ENCODE measurements at regions not wholly inside any gene's neighbourhood (a gene's known extent, or its start where the extent isn't known, plus 50 kb on each side); places are given as distances from the start of the nearest gene placed in this dataset.
A peak's percentile ranks its signal among the peaks of the same experiment; 100 is the strongest.

DNA sequence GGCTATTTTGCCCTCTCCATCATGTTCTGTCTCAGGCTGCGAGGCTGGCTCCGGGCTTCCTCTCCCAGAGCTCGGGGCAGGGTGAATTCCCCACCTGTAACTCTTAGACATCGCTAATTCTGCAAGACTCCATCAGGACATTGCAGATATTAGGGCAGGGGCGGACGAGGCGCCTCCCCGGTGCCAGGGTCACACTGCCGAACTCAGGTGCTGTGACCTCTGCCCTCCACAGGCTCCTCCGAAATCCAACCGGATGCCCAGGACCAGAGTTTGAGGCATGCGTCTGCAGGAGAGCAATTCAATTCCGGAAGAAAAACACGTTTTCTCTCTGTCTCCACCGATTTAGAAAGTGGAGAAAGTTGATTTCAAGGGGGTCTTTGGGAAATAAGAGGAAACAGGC, 542.7 kb downstream of the BRD1 start:
- intact Hi-C loops (cut with DNase I), result no loop called here
- peak in 3 of 10 donors; percentile 3 to 59 (median 48) for DNase-seq

DNA sequence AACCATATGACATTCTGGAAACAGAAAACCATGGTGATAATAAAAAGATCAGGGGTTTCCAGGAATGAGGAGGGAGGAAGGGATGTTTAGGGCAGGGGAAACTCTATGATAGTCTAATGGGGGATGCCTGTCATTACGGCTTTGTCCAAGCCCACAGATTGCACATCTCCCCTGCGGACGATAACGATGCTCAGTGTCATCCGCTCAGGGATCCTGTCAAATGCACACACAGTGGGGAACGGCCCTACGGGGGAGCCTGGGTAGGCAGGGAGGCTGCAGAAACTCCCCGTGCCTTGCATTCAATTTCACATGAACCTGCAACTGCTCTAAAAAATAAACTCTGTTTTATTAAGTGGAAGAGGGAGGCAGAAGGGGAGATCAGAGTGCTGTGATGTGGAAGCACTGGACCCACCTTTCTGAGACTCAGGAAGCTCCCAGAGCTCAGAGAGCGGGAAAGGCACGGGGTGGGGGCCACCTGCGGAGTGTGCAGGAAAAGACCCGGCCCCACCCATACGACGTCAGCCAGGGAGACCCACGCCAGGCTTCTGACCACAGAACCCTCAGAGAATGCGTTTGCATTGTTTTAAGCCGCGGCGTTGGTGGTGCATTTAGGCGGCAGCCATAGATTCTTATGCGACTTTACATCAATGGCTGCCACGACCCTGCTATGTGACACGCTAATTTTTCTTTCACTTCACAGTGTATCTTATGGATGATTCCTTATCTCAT, 543.5 kb downstream of the BRD1 start:
- peak in 3 of 10 donors; percentile 16 to 59 (median 24) for DNase-seq
- intact Hi-C loops (cut with DNase I), result no loop called here

GRCh38 chr22:49282596-49282995, 545.1 kb downstream of the BRD1 start:
- peak in 3 of 10 donors; percentile 39 to 62 (median 39) for DNase-seq
- intact Hi-C loops (cut with DNase I), result no loop called here

DNA sequence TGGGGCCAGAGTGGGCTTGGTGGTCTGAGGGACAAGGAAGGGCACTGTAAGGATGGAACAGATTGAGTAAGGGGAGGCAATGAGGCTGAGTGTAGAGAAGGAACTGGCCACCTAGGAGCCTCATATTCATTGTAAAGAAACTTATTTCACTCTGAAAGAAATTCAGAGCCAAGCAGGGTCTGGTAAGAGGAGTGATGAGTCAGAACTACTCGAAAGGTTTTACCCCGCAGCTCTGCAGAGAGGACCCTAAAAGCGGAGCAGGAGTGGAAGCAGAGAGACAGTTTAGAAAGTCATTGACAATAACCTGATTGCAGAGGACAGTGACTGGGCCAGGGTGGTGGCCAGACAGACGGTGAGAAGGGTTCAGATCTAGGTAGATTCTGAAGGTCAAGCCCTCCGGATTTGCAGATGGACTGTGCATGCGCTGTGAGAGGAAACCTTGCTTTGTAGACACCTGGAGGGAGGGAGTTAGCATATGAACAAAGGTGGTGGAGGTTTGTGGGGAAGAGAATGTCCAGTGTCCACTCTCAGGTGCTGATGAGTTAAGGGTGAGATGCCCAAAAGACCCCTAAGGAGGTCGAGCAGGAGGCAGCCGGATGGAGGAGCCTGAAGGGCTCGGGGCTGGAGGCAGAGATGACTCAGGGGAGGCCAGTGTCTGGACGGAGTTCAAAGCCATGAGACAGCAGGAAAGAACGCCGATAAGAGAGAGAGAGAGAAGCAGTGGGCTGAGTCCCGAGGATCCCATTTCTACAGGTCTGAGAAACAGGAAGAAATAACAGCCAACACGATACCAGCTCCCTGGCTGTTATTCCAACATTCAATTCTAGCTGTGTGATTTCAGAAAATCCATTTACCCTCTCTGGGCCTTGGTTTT, 546.0 kb downstream of the BRD1 start:
- intact Hi-C loops (cut with DNase I), result no loop called here
- DNase-seq, result peak in 2 of 10 donors; percentile 12 to 25

- intact Hi-C loops (cut with DNase I), result no loop called here
- DNase-seq, result peak in 3 of 10 donors; percentile 27 to 35 (median 35)
These were observed 549.3 kb downstream of the BRD1 start for GRCh38 chr22:49278340-49278739.

- intact Hi-C loops (cut with DNase I), result no loop called here
- DNase-seq, result peak in 2 of 10 donors; percentile 28 to 72
These were observed 551.1 kb downstream of the BRD1 start for GRCh38 chr22:49276567-49276966.

- intact Hi-C loops (cut with DNase I), result no loop called here
- DNase-seq, result peak in 3 of 10 donors; percentile 9 to 73 (median 23)
These were observed 552.8 kb downstream of the BRD1 start for GRCh38 chr22:49274754-49275380.

DNA sequence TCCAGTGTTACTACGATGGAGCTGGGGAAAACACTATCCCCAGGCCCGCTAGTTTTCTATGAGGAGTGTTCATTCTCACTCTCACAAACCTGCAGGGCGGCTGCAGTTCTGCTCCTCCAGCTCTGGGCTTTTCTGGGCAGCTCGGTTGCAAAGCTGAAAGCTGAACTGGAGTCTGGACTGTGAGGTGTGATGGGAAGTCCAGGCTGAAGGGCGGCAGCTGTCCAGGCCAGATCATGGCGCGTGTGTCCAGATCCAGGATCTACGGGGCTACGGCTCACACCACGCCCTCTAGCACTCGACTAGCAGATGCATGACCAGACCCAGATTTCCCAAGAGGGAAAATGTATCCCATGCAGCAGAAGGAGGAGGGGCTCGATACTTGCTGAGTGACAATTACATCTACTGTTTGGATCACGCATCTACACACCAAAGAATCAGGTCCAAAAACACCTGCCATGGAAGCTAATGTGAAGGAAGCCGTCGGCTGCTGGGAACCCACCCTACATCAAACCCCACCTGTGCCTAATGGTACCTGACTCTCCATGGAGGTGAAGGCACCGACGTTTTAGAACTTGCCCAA, 555.0 kb downstream of the BRD1 start:
- intact Hi-C loops (cut with DNase I), result no loop called here
- DNase-seq, result peak in 1 of 10 donors; percentile 16

- DNase-seq, result peak in 1 of 10 donors; percentile 16
- intact Hi-C loops (cut with DNase I), result no loop called here
These were observed 555.8 kb downstream of the BRD1 start for GRCh38 chr22:49271831-49272230.

- intact Hi-C loops (cut with DNase I), result no loop called here
- no peak for DNase-seq
These were observed 556.3 kb downstream of the BRD1 start for GRCh38 chr22:49271369-49271727.

DNA sequence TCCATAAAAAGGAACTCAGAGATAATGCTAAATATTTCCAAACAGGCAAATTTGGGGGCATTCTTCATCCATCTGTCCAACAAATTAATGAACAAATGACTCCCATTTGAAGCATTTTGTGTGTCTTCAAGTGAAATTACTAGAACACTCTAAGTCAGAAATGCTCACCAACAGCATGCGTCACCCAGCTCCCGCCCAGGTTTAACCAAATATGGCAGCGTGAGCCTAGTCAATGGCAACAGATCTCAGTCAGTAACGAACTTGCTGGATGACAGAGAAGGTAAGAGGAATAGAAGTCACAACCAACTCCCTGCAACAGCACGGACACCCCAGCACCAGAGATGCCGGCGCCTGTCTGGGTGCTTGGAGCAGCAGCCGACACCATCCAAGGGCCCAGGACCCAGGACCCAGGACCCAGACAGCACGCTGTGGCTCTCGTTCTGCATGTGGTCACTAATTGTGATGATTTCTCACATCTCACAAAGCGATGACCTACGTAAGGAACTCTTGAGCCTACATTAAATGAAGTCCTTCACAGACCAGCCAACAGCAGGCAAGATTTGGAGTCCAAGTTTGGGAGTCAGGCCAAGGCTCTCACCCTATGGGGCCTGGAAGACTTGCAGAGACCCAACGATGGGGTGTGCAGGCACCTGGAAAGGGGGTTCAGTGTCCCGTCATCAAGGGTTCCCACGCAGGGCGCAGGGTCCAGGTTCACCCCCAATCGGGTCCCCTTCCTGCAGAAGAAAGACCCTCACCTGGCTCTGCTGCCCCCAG, 556.9 kb downstream of the BRD1 start:
- peak in 2 of 10 donors; percentile 41 to 79 for DNase-seq
- intact Hi-C loops (cut with DNase I), result no loop called here

- peak in 2 of 10 donors; percentile 50 to 59 for DNase-seq
- intact Hi-C loops (cut with DNase I), result no loop called here
These were observed 557.7 kb downstream of the BRD1 start for GRCh38 chr22:49269928-49270327.

- peak in 1 of 10 donors; percentile 39 for DNase-seq
- intact Hi-C loops (cut with DNase I), result no loop called here
These were observed 558.3 kb downstream of the BRD1 start for GRCh38 chr22:49269371-49269770.

GRCh38 chr22:49268924-49269323, 558.7 kb downstream of the BRD1 start:
- intact Hi-C loops (cut with DNase I), result no loop called here

DNA sequence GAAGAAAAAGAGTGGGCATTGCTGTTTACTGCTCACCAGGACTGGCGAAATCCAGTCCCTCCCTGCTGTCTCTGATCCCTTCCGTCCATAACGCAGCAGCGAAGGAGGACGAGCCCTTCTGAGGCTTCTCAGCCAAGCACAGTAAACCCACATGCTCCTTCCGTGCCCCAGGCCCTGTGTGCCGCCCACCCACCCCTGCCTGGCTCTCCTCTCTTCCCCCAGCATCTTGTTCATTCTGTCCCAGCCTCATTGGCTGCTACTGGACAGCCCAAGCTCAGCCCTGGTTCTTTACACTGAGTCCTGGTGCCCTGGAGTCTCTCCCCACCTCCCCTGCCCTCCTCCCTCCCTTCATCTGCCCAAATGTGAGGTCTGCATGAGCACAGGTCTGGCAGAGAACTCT, 559.7 kb downstream of the BRD1 start:
- peak in 1 of 10 donors; percentile 23 for DNase-seq
- intact Hi-C loops (cut with DNase I), result no loop called here

More at GRCh38 chr22:49268924-49269323, 558.7 kb downstream of the BRD1 start:
- peak in 1 of 10 donors; percentile 39 for DNase-seq

- peak in 2 of 10 donors; percentile 65 to 70 for DNase-seq
- intact Hi-C loops (cut with DNase I), result no loop called here
These were observed 560.8 kb downstream of the BRD1 start for GRCh38 chr22:49266561-49267519.

GRCh38 chr22:49264696-49265095, 563.0 kb downstream of the BRD1 start:
- peak in 2 of 10 donors; percentile 25 to 61 for DNase-seq
- intact Hi-C loops (cut with DNase I), result no loop called here

- intact Hi-C loops (cut with DNase I), result no loop called here
These were observed 564.6 kb downstream of the BRD1 start for GRCh38 chr22:49263101-49263500.

DNA sequence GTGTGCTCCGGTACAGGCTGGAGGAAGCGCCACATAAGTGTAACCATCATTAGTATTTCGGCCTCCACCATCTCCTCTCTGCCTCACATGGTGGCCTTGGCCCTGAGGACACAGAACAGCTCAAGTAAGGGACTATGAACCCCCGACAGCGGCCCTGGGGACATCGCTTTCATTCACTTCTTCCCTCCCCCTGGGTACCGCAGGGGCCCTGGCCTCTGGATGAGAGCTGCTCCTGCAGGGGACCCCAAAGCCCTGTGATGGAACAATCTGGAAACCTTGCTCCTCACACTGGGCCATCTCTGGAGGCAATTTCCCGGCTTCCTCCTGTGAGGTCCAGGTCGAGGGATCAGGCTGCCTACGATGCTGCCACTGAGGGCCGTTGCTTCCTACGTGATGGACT, 565.5 kb downstream of the BRD1 start:
- peak in 2 of 10 donors; percentile 5 to 37 for DNase-seq

More at GRCh38 chr22:49263101-49263500, 564.6 kb downstream of the BRD1 start:
- peak in 2 of 10 donors; percentile 9 to 30 for DNase-seq

More for the DNA sequence above, 565.5 kb downstream of the BRD1 start:
- intact Hi-C loops (cut with DNase I), result no loop called here

Measured in posterior cingulate gyrus (tissue), 11 donors.